ENCODE measurements at regions not wholly inside any gene's neighbourhood (a gene's known extent, or its start where the extent isn't known, plus 50 kb on each side); places are given as distances from the start of the nearest gene placed in this dataset.

- no peaks in the 10 kb centered on the region for H3K27me3 ChIP-seq (replicated peaks in 2 of 5; ENCODE audit: control insufficient read depth in 4 of 5, insufficient read depth in 5 of 5, low read length in 4 of 5)
- H3K27ac ChIP-seq (ENCODE audit: insufficient read depth in 1 of 2, low read depth in 1 of 2, low read length in 2 of 2, poor library complexity in 1 of 2, severe bottlenecking in 2 of 2) = no peak overlapping the region
- ChIA-PET POLR2A (no interaction called here), CTCF (no interaction called here)
- no peak for DNase-seq
- WGBS (ENCODE audit: insufficient coverage) = no CpG with 5 or more reads among the region's 3 CpGs
- H3K4me3 ChIP-seq (ENCODE audit: control insufficient read depth in 1 of 7, extremely low read depth in 1 of 7, insufficient read depth in 4 of 7, low read depth in 2 of 7, low read length in 6 of 7) = no peak overlapping the region
- H3K4me1 ChIP-seq (ENCODE audit: control extremely low read depth in 1 of 4, control insufficient read depth in 4 of 4, insufficient read depth in 4 of 4, low read length in 3 of 4) = peaks cover 0 to 6% (median 0%) of the 10 kb centered on the region in 4 experiments
- no peaks in the 10 kb centered on the region for H3K36me3 ChIP-seq (ENCODE audit: control insufficient read depth in 4 of 4, insufficient read depth in 4 of 4, low read length in 3 of 4)
- H3K9me3 ChIP-seq (ENCODE audit: control extremely low read depth in 1 of 5, control insufficient read depth in 4 of 5, insufficient read depth in 2 of 5, low read depth in 1 of 5, low read length in 4 of 5) = peaks cover 0 to 2% (median 0%) of the 10 kb centered on the region in 5 experiments
Observed at GRCh38 chrY:21073641-21074260, 317.8 kb downstream of the RPS4Y2 start.

GRCh38 chrY:21075658-21076057 lies 319.8 kb downstream of the RPS4Y2 start:
- no peak overlapping the region for H3K27ac ChIP-seq (ENCODE audit: insufficient read depth in 1 of 2, low read depth in 1 of 2, low read length in 2 of 2, poor library complexity in 1 of 2, severe bottlenecking in 2 of 2)
- CTCF ChIA-PET = no interaction called here
- no CpG with 5 or more reads among the region's 3 CpGs for WGBS (ENCODE audit: insufficient coverage)
- no peak for DNase-seq
- H3K4me3 ChIP-seq (ENCODE audit: control insufficient read depth in 1 of 7, extremely low read depth in 1 of 7, insufficient read depth in 4 of 7, low read depth in 2 of 7, low read length in 6 of 7) = no peak overlapping the region
- no peaks in the 10 kb centered on the region for H3K36me3 ChIP-seq (ENCODE audit: control insufficient read depth in 4 of 4, insufficient read depth in 4 of 4, low read length in 3 of 4)
- H3K9me3 ChIP-seq (ENCODE audit: control extremely low read depth in 1 of 5, control insufficient read depth in 4 of 5, insufficient read depth in 2 of 5, low read depth in 1 of 5, low read length in 4 of 5) = no peaks in the 10 kb centered on the region
- peaks cover 0 to 6% (median 0%) of the 10 kb centered on the region in 4 experiments for H3K4me1 ChIP-seq (ENCODE audit: control extremely low read depth in 1 of 4, control insufficient read depth in 4 of 4, insufficient read depth in 4 of 4, low read length in 3 of 4)
- POLR2A ChIA-PET = no interaction called here
- no peaks in the 10 kb centered on the region for H3K27me3 ChIP-seq (replicated peaks in 2 of 5; ENCODE audit: control insufficient read depth in 4 of 5, insufficient read depth in 5 of 5, low read length in 4 of 5)

GRCh38 chrY:21079670-21080069 lies 323.8 kb downstream of the RPS4Y2 start:
- H3K4me1 ChIP-seq (ENCODE audit: control extremely low read depth in 1 of 4, control insufficient read depth in 4 of 4, insufficient read depth in 4 of 4, low read length in 3 of 4) = no peaks in the 10 kb centered on the region
- no peak overlapping the region for H3K27ac ChIP-seq (ENCODE audit: insufficient read depth in 1 of 2, low read depth in 1 of 2, low read length in 2 of 2, poor library complexity in 1 of 2, severe bottlenecking in 2 of 2)
- WGBS (ENCODE audit: insufficient coverage) = no CpG with 5 or more reads among the region's 2 CpGs
- no peak overlapping the region for H3K4me3 ChIP-seq (ENCODE audit: control insufficient read depth in 1 of 7, extremely low read depth in 1 of 7, insufficient read depth in 4 of 7, low read depth in 2 of 7, low read length in 6 of 7)
- H3K9me3 ChIP-seq (ENCODE audit: control extremely low read depth in 1 of 5, control insufficient read depth in 4 of 5, insufficient read depth in 2 of 5, low read depth in 1 of 5, low read length in 4 of 5) = no peaks in the 10 kb centered on the region
- no peaks in the 10 kb centered on the region for H3K36me3 ChIP-seq (ENCODE audit: control insufficient read depth in 4 of 4, insufficient read depth in 4 of 4, low read length in 3 of 4)
- DNase-seq = no peak
- ChIA-PET POLR2A (no interaction called here), CTCF (no interaction called here)
- H3K27me3 ChIP-seq (replicated peaks in 2 of 5; ENCODE audit: control insufficient read depth in 4 of 5, insufficient read depth in 5 of 5, low read length in 4 of 5) = no peaks in the 10 kb centered on the region

- DNase-seq = no peak
- peaks cover 0 to 4% (median 0%) of the 10 kb centered on the region in 5 experiments for H3K9me3 ChIP-seq (ENCODE audit: control extremely low read depth in 1 of 5, control insufficient read depth in 4 of 5, insufficient read depth in 2 of 5, low read depth in 1 of 5, low read length in 4 of 5)
- no peaks in the 10 kb centered on the region for H3K4me1 ChIP-seq (ENCODE audit: control extremely low read depth in 1 of 4, control insufficient read depth in 4 of 4, insufficient read depth in 4 of 4, low read length in 3 of 4)
- CTCF ChIA-PET = no interaction called here
- no CpG with 5 or more reads among the region's 4 CpGs for WGBS (ENCODE audit: insufficient coverage)
- H3K27me3 ChIP-seq (replicated peaks in 2 of 5; ENCODE audit: control insufficient read depth in 4 of 5, insufficient read depth in 5 of 5, low read length in 4 of 5) = no peaks in the 10 kb centered on the region
- no peak overlapping the region for H3K4me3 ChIP-seq (ENCODE audit: control insufficient read depth in 1 of 7, extremely low read depth in 1 of 7, insufficient read depth in 4 of 7, low read depth in 2 of 7, low read length in 6 of 7)
- no peak overlapping the region for H3K27ac ChIP-seq (ENCODE audit: insufficient read depth in 1 of 2, low read depth in 1 of 2, low read length in 2 of 2, poor library complexity in 1 of 2, severe bottlenecking in 2 of 2)
- H3K36me3 ChIP-seq (ENCODE audit: control insufficient read depth in 4 of 4, insufficient read depth in 4 of 4, low read length in 3 of 4) = no peaks in the 10 kb centered on the region
- POLR2A ChIA-PET = no interaction called here
Observed at GRCh38 chrY:21081640-21082611, 326.0 kb downstream of the RPS4Y2 start.

GRCh38 chrY:21082639-21083038 lies 326.7 kb downstream of the RPS4Y2 start:
- ChIA-PET CTCF (no interaction called here), POLR2A (no interaction called here)
- H3K4me3 ChIP-seq (ENCODE audit: control insufficient read depth in 1 of 7, extremely low read depth in 1 of 7, insufficient read depth in 4 of 7, low read depth in 2 of 7, low read length in 6 of 7) = no peak overlapping the region
- H3K27me3 ChIP-seq (replicated peaks in 2 of 5; ENCODE audit: control insufficient read depth in 4 of 5, insufficient read depth in 5 of 5, low read length in 4 of 5) = no peaks in the 10 kb centered on the region
- H3K9me3 ChIP-seq (ENCODE audit: control extremely low read depth in 1 of 5, control insufficient read depth in 4 of 5, insufficient read depth in 2 of 5, low read depth in 1 of 5, low read length in 4 of 5) = peaks cover 0 to 9% (median 0%) of the 10 kb centered on the region in 5 experiments
- no peak overlapping the region for H3K27ac ChIP-seq (ENCODE audit: insufficient read depth in 1 of 2, low read depth in 1 of 2, low read length in 2 of 2, poor library complexity in 1 of 2, severe bottlenecking in 2 of 2)
- H3K4me1 ChIP-seq (ENCODE audit: control extremely low read depth in 1 of 4, control insufficient read depth in 4 of 4, insufficient read depth in 4 of 4, low read length in 3 of 4) = no peaks in the 10 kb centered on the region
- H3K36me3 ChIP-seq (ENCODE audit: control insufficient read depth in 4 of 4, insufficient read depth in 4 of 4, low read length in 3 of 4) = no peaks in the 10 kb centered on the region
- DNase-seq = no peak

- H3K9me3 ChIP-seq (ENCODE audit: control extremely low read depth in 1 of 5, control insufficient read depth in 4 of 5, insufficient read depth in 2 of 5, low read depth in 1 of 5, low read length in 4 of 5) = peaks cover 0 to 5% (median 0%) of the 10 kb centered on the region in 5 experiments
- no peak overlapping the region for H3K4me3 ChIP-seq (ENCODE audit: control insufficient read depth in 1 of 7, extremely low read depth in 1 of 7, insufficient read depth in 4 of 7, low read depth in 2 of 7, low read length in 6 of 7)
- no peak overlapping the region for H3K27ac ChIP-seq (ENCODE audit: insufficient read depth in 1 of 2, low read depth in 1 of 2, low read length in 2 of 2, poor library complexity in 1 of 2, severe bottlenecking in 2 of 2)
- ChIA-PET POLR2A (no interaction called here), CTCF (no interaction called here)
- H3K27me3 ChIP-seq (replicated peaks in 2 of 5; ENCODE audit: control insufficient read depth in 4 of 5, insufficient read depth in 5 of 5, low read length in 4 of 5) = no peaks in the 10 kb centered on the region
- H3K4me1 ChIP-seq (ENCODE audit: control extremely low read depth in 1 of 4, control insufficient read depth in 4 of 4, insufficient read depth in 4 of 4, low read length in 3 of 4) = no peaks in the 10 kb centered on the region
- H3K36me3 ChIP-seq (ENCODE audit: control insufficient read depth in 4 of 4, insufficient read depth in 4 of 4, low read length in 3 of 4) = no peaks in the 10 kb centered on the region
- no peak for DNase-seq
Observed at GRCh38 chrY:21091909-21092308, 336.0 kb downstream of the RPS4Y2 start.

- Histone ChIP-seq H3K27me3 (replicated peaks in 2 of 5; ENCODE audit: control insufficient read depth in 4 of 5, insufficient read depth in 5 of 5, low read length in 4 of 5) (no peaks in the 10 kb centered on the region), H3K27ac (ENCODE audit: insufficient read depth in 1 of 2, low read depth in 1 of 2, low read length in 2 of 2, poor library complexity in 1 of 2, severe bottlenecking in 2 of 2) (no peak overlapping the region), H3K4me1 (ENCODE audit: control extremely low read depth in 1 of 4, control insufficient read depth in 4 of 4, insufficient read depth in 4 of 4, low read length in 3 of 4) (no peaks in the 10 kb centered on the region), H3K4me3 (ENCODE audit: control insufficient read depth in 1 of 7, extremely low read depth in 1 of 7, insufficient read depth in 4 of 7, low read depth in 2 of 7, low read length in 6 of 7) (no peak overlapping the region), H3K9me3 (ENCODE audit: control extremely low read depth in 1 of 5, control insufficient read depth in 4 of 5, insufficient read depth in 2 of 5, low read depth in 1 of 5, low read length in 4 of 5) (no peaks in the 10 kb centered on the region), H3K36me3 (ENCODE audit: control insufficient read depth in 4 of 4, insufficient read depth in 4 of 4, low read length in 3 of 4) (no peaks in the 10 kb centered on the region)
- no CpG with 5 or more reads among the region's 2 CpGs for WGBS (ENCODE audit: insufficient coverage)
- POLR2A ChIA-PET = no interaction called here
- no peak for DNase-seq
- CTCF ChIA-PET = interaction anchor here (1.6 kb wide), 1 partner anchor 13 kb away, joined by 3 read pairs; no protein-coding TSS in a partner anchor
Observed at GRCh38 chrY:21102507-21102906, 346.6 kb downstream of the RPS4Y2 start.

Measured in common myeloid progenitor, CD34-positive (primary cell).